Colonic mucosa (tissue), 4 donors: ENCODE measurements at regions not wholly inside any gene's neighbourhood (a gene's known extent, or its start where the extent isn't known, plus 50 kb on each side); places are given as distances from the start of the nearest gene placed in this dataset.

Experiments
- DNase-seq: peaks from one replicate; pipeline ENCODE4 v3.0.0-alpha.2; 2020
- H3K27ac ChIP-seq: fragments of 200-600 bp; one replicate; pipeline ENCODE4 v1.8.0; 2021
- H3K27me3 ChIP-seq: fragments of 200-600 bp; one replicate; pipeline ENCODE4 v1.8.0; 2021
- H3K36me3 ChIP-seq: fragments of 200-600 bp; one replicate; pipeline ENCODE4 v1.8.0; 2021
- H3K4me1 ChIP-seq: fragments of 200-600 bp; one replicate; pipeline ENCODE4 v1.8.0; 2021; ENCODE audit warnings: mild to moderate bottlenecking
- H3K4me3 ChIP-seq: fragments of 200-600 bp; one replicate; pipeline ENCODE4 v1.8.0; 2021
- H3K9ac ChIP-seq, 2 donors: one replicate each; pipeline ENCODE4 v1.7.0; 2013; ENCODE audit warnings: control low read depth in 2 of 2, low read depth in 2 of 2, low read length in 2 of 2
- H3K9me3 ChIP-seq: fragments of 200-600 bp; one replicate; pipeline ENCODE4 v1.8.0; 2021
- CTCF ChIP-seq: fragments of 200-600 bp; IDR thresholded peaks from one replicate; pipeline ENCODE4 v1.8.0; 2022; ENCODE audit warnings: antibody characterized with exemption, mild to moderate bottlenecking
- intact Hi-C: fragments of 100-400 bp; cut with DNase I; formaldehyde crosslinking; loops from one replicate; pipeline ENCODE4 v1.14.1; 2022
- donor health status: healthy.
- donor health status: DM: no; HTN: no; CAD: no.
- donor health status: DM: no; HTN: no; CAD: no.

- Histone ChIP-seq H3K36me3 (no peaks in the 10 kb centered on the region), H3K9ac (no peak overlapping the region), H3K27me3 (no peaks in the 10 kb centered on the region), H3K4me1 (no peaks in the 10 kb centered on the region), H3K27ac (no peak overlapping the region), H3K4me3 (no peak overlapping the region), H3K9me3 (no peaks in the 10 kb centered on the region)
- DNase-seq = no peak
- no peak for TF ChIP-seq CTCF
- intact Hi-C loops = no loop called here
Observed at GRCh38 chr1:103239034-103239433, 130.7 kb upstream of the COL11A1 start.

GRCh38 chr1:103230061-103230460, 121.7 kb upstream of the COL11A1 start:
- TF ChIP-seq CTCF = no peak
- H3K9ac ChIP-seq = no peak overlapping the region
- H3K9me3 ChIP-seq = no peaks in the 10 kb centered on the region
- no peak overlapping the region for H3K27ac ChIP-seq
- intact Hi-C loops = no loop called here
- no peak for DNase-seq
- H3K4me1 ChIP-seq = no peaks in the 10 kb centered on the region
- H3K36me3 ChIP-seq = no peaks in the 10 kb centered on the region
- no peaks in the 10 kb centered on the region for H3K27me3 ChIP-seq
- no peak overlapping the region for H3K4me3 ChIP-seq

- intact Hi-C loops = no loop called here
- Histone ChIP-seq H3K36me3 (no peaks in the 10 kb centered on the region), H3K9ac (no peak overlapping the region), H3K4me3 (no peak overlapping the region), H3K27ac (no peak overlapping the region), H3K27me3 (no peaks in the 10 kb centered on the region), H3K9me3 (no peaks in the 10 kb centered on the region), H3K4me1 (no peaks in the 10 kb centered on the region)
- no peak for TF ChIP-seq CTCF
- no peak for DNase-seq
Observed at GRCh38 chr1:103220631-103221041, 112.3 kb upstream of the COL11A1 start.

- no peaks in the 10 kb centered on the region for H3K36me3 ChIP-seq
- H3K27me3 ChIP-seq = no peaks in the 10 kb centered on the region
- no peak for DNase-seq
- H3K4me1 ChIP-seq = no peaks in the 10 kb centered on the region
- H3K9me3 ChIP-seq = no peaks in the 10 kb centered on the region
- H3K9ac ChIP-seq = no peak overlapping the region
- H3K27ac ChIP-seq = no peak overlapping the region
- H3K4me3 ChIP-seq = no peak overlapping the region
- intact Hi-C loops = no loop called here
- TF ChIP-seq CTCF = no peak
Observed at GRCh38 chr1:103218821-103219220, 110.5 kb upstream of the COL11A1 start.

GRCh38 chr1:103218369-103218768, 110.0 kb upstream of the COL11A1 start:
- Histone ChIP-seq H3K9ac (no peak overlapping the region), H3K9me3 (no peaks in the 10 kb centered on the region), H3K4me1 (no peaks in the 10 kb centered on the region), H3K4me3 (no peak overlapping the region), H3K27ac (no peak overlapping the region), H3K27me3 (no peaks in the 10 kb centered on the region), H3K36me3 (no peaks in the 10 kb centered on the region)
- no peak for TF ChIP-seq CTCF
- no peak for DNase-seq
- intact Hi-C loops = no loop called here

GRCh38 chr1:103211073-103211472, 102.8 kb upstream of the COL11A1 start:
- H3K9me3 ChIP-seq = no peaks in the 10 kb centered on the region
- H3K36me3 ChIP-seq = no peaks in the 10 kb centered on the region
- no peak overlapping the region for H3K27ac ChIP-seq
- no peak overlapping the region for H3K9ac ChIP-seq
- no peaks in the 10 kb centered on the region for H3K27me3 ChIP-seq
- intact Hi-C loops = no loop called here
- DNase-seq = no peak
- no peaks in the 10 kb centered on the region for H3K4me1 ChIP-seq
- no peak for TF ChIP-seq CTCF
- no peak overlapping the region for H3K4me3 ChIP-seq
